HG03280 (cell line): ENCODE measurements at regions not wholly inside any gene's neighbourhood (a gene's known extent, or its start where the extent isn't known, plus 50 kb on each side); places are given as distances from the start of the nearest gene placed in this dataset.

Experiments
- ATAC-seq: cut with Tn5 transposase; IDR thresholded peaks from one replicate; pipeline ENCODE4 v1.9.1; 2021; ENCODE audit warnings: mild to moderate bottlenecking, moderate library complexity; ENCODE audit not compliant: unreplicated experiment

GRCh38 chr13:47092202-47092601, 195.3 kb upstream of the HTR2A start:
- ATAC-seq, result no peak

GRCh38 chr13:47087841-47088240, 191.0 kb upstream of the HTR2A start:
- no peak for ATAC-seq

GRCh38 chr13:47087241-47087640, 190.4 kb upstream of the HTR2A start:
- ATAC-seq, result no peak

GRCh38 chr13:47085346-47085745, 188.5 kb upstream of the HTR2A start:
- no peak for ATAC-seq

- no peak for ATAC-seq
Measured at GRCh38 chr13:47081850-47082249, 185.0 kb upstream of the HTR2A start.

GRCh38 chr13:47081246-47081645, 184.4 kb upstream of the HTR2A start:
- no peak for ATAC-seq

GRCh38 chr13:47080621-47081020, 183.8 kb upstream of the HTR2A start:
- no peak for ATAC-seq

- ATAC-seq, result no peak
Measured at GRCh38 chr13:47076500-47076899, 179.6 kb upstream of the HTR2A start.

GRCh38 chr13:47069133-47069532, 172.3 kb upstream of the HTR2A start:
- ATAC-seq, result no peak

- ATAC-seq, result no peak
Measured at GRCh38 chr13:47067306-47067705, 170.5 kb upstream of the HTR2A start.

GRCh38 chr13:47066226-47066625, 169.4 kb upstream of the HTR2A start:
- ATAC-seq, result no peak

- ATAC-seq, result no peak
Measured at GRCh38 chr13:47064381-47064780, 167.5 kb upstream of the HTR2A start.

GRCh38 chr13:47049276-47049989, 152.6 kb upstream of the HTR2A start:
- no peak for ATAC-seq

GRCh38 chr13:47046706-47047105, 149.9 kb upstream of the HTR2A start:
- ATAC-seq, result peak; percentile 75

GRCh38 chr13:47044842-47045241, 148.0 kb upstream of the HTR2A start:
- no peak for ATAC-seq

GRCh38 chr13:47039106-47039505, 142.3 kb upstream of the HTR2A start:
- ATAC-seq, result no peak

GRCh38 chr13:47038188-47038587, 141.3 kb upstream of the HTR2A start:
- ATAC-seq, result no peak

- ATAC-seq, result peak; percentile 99
Measured at GRCh38 chr13:47036294-47037008, 139.6 kb upstream of the HTR2A start.

GRCh38 chr13:47033216-47033615, 136.4 kb upstream of the HTR2A start:
- ATAC-seq, result no peak

- no peak for ATAC-seq
Measured at GRCh38 chr13:47027780-47028437, 131.1 kb upstream of the HTR2A start.

GRCh38 chr13:47025791-47026447, 129.1 kb upstream of the HTR2A start:
- ATAC-seq, result no peak
